SK-N-SH (cell line): ENCODE measurements at regions not wholly inside any gene's neighbourhood (a gene's known extent, or its start where the extent isn't known, plus 50 kb on each side); places are given as distances from the start of the nearest gene placed in this dataset.

Experiments used
- CTCF ChIA-PET: fragments of 300-600, 350-600 bp; formaldehyde crosslinking; extraction: SDS; loops from one replicate; lab custom pipeline; 2021; lab: Yijun Ruan, JAX
- POLR2A ChIA-PET: fragments of 350-600 bp; sonication (Branson Sonifier 250); formaldehyde crosslinking; extraction: SDS; loops from one replicate; lab custom pipeline; 2020; ENCODE audit warnings: antibody characterized with exemption, inconsistent platforms; lab: Yijun Ruan, JAX
- DNase-seq: peaks from one replicate; pipeline ENCODE4 v3.0.0; 2012
- H2AFZ ChIP-seq: fragments of 200-600 bp; sonication (generic); 2 replicates; pipeline ENCODE4 v1.8.1; 2016; ENCODE audit warnings: antibody characterized with exemption, mild to moderate bottlenecking, low read depth
- H3F3A ChIP-seq: fragments of 200-600 bp; sonication (generic); replicated peaks from 2 replicates; pipeline ENCODE3; 2016; ENCODE audit warnings: antibody characterized with exemption, mild to moderate bottlenecking; ENCODE audit not compliant: insufficient read depth
- H3K27ac ChIP-seq, 2 experiments: fragments of 200-500 bp in 1 of 2; fragments of 200-600 bp in 1 of 2; sonication (Bioruptor generic) in 1 of 2; sonication (generic), shearing (Covaris generic) in 1 of 2; 2 replicates each; pipeline versions ENCODE4 v1.5.1 to v1.6.1; 2014 to 2016; ENCODE audit warnings: low read depth in 2 of 2, inconsistent platforms in 1 of 2, low read length in 1 of 2, mild to moderate bottlenecking in 1 of 2, mixed read lengths in 1 of 2
- H3K27me3 ChIP-seq: fragments of 200-600 bp; sonication (generic), shearing (Covaris generic); 2 replicates; pipeline ENCODE4 v1.6.1; 2016; ENCODE audit warnings: mixed run types; ENCODE audit not compliant: insufficient read depth
- H3K36me3 ChIP-seq, 2 experiments: fragments of 200-500 bp in 1 of 2; fragments of 200-600 bp in 1 of 2; sonication (Bioruptor generic) in 1 of 2; sonication (generic) in 1 of 2; replicated peaks in 1 of 2; 2 replicates each; pipeline versions ENCODE3 to v1.5.1; 2014 to 2016; ENCODE audit warnings: low read length in 1 of 2, mild to moderate bottlenecking in 1 of 2; ENCODE audit not compliant: insufficient read depth in 2 of 2, control insufficient read depth in 1 of 2
- H3K4me1 ChIP-seq, 2 experiments: fragments of 200-500 bp in 1 of 2; fragments of 200-600 bp in 1 of 2; sonication (Bioruptor generic) in 1 of 2; sonication (generic), shearing (Covaris generic) in 1 of 2; 2 replicates each; pipeline versions ENCODE4 v1.5.1 to v1.6.1; 2014 to 2016; ENCODE audit warnings: low read depth in 1 of 2, low read length in 1 of 2, mixed run types in 1 of 2; ENCODE audit not compliant: insufficient read depth in 2 of 2, control insufficient read depth in 1 of 2
- H3K4me2 ChIP-seq: fragments of 200-600 bp; sonication (generic), shearing (Covaris generic); 2 replicates; pipeline ENCODE4 v1.6.1; 2017; ENCODE audit warnings: mixed run types
- H3K4me3 ChIP-seq, 2 experiments: fragments of 200-500 bp in 1 of 2; fragments of 200-600 bp in 1 of 2; sonication (Bioruptor generic) in 1 of 2; sonication (generic), shearing (Covaris generic) in 1 of 2; 2 replicates each; pipeline versions ENCODE4 v1.5.1 to v1.8.1; 2014 to 2016; ENCODE audit warnings: low read depth in 2 of 2, inconsistent platforms in 1 of 2, low read length in 1 of 2, mild to moderate bottlenecking in 1 of 2, mixed read lengths in 1 of 2, moderate library complexity in 1 of 2
- H3K79me2 ChIP-seq: fragments of 200-600 bp; sonication (generic); 2 replicates; pipeline ENCODE4 v1.8.1; 2017; ENCODE audit warnings: mild to moderate bottlenecking; ENCODE audit not compliant: insufficient read depth
- H3K9ac ChIP-seq: fragments of 200-600 bp; sonication (generic); 2 replicates; pipeline ENCODE4 v1.6.1; 2017; ENCODE audit warnings: mixed run types
- H3K9me2 ChIP-seq: fragments of 200-600 bp; sonication (generic); 2 replicates; pipeline ENCODE4 v1.6.1; 2017; ENCODE audit warnings: mixed run types
- H3K9me3 ChIP-seq: fragments of 200-600 bp; sonication (generic); 2 replicates; pipeline ENCODE4 v1.6.1; 2017; ENCODE audit warnings: mixed run types, mild to moderate bottlenecking, moderate library complexity
- H4K20me1 ChIP-seq: fragments of 200-600 bp; sonication (generic); 2 replicates; pipeline ENCODE4 v1.6.1; 2017; ENCODE audit warnings: mild to moderate bottlenecking, mixed run types; ENCODE audit not compliant: insufficient read depth
- CHD2 ChIP-seq: fragments of 150-350 bp; IDR thresholded peaks from 2 replicates; pipeline ENCODE4 v1.6.1; 2018; ENCODE audit warnings: low read length; ENCODE audit not compliant: partially characterized antibody
- ELF1 ChIP-seq: IDR thresholded peaks from 2 replicates; pipeline ENCODE4 v1.4.0; 2012
- EP300 ChIP-seq, 2 experiments: IDR thresholded peaks; 2 replicates each; pipeline versions ENCODE4 v1.4.0 to v1.6.1; 2012; ENCODE audit warnings: borderline replicate concordance in 1 of 2, low read depth in 1 of 2, low read length in 1 of 2
- EZH2phosphoT487 ChIP-seq: fragments of 200-600 bp; sonication (generic); IDR thresholded peaks from 2 replicates; pipeline ENCODE4 v1.6.1; 2017; ENCODE audit warnings: low read depth, mixed run types, mild to moderate bottlenecking, antibody characterized with exemption, moderate library complexity, borderline replicate concordance
- FOSL2 ChIP-seq: IDR thresholded peaks from 2 replicates; pipeline ENCODE4 v1.4.0; 2012; ENCODE audit warnings: low read depth, mild to moderate bottlenecking, moderate library complexity, borderline replicate concordance
- FOXM1 ChIP-seq: IDR thresholded peaks from 2 replicates; pipeline ENCODE4 v1.4.0; 2012; ENCODE audit warnings: low read depth, mild to moderate bottlenecking
- IRF3 ChIP-seq: fragments of 150-350 bp; IDR thresholded peaks from 2 replicates; pipeline ENCODE4 v1.6.1; 2016; ENCODE audit warnings: mild to moderate bottlenecking, low read depth, low read length
- MAX ChIP-seq: IDR thresholded peaks from 2 replicates; pipeline ENCODE4 v1.4.0; 2012; ENCODE audit warnings: low read depth
- MEF2A ChIP-seq: IDR thresholded peaks from 2 replicates; pipeline ENCODE4 v1.4.0; 2012; ENCODE audit warnings: low read depth, borderline replicate concordance
- NFIC ChIP-seq: IDR thresholded peaks from 2 replicates; pipeline ENCODE4 v1.4.0; 2012; ENCODE audit warnings: borderline replicate concordance
- POLR2AphosphoS5 ChIP-seq: IDR thresholded peaks from 2 replicates; pipeline ENCODE4 v1.6.1; 2012; ENCODE audit warnings: low read depth, low read length
- RAD21 ChIP-seq: IDR thresholded peaks from 2 replicates; pipeline ENCODE4 v1.6.1; 2012; ENCODE audit warnings: mild to moderate bottlenecking, low read length
- SIN3A ChIP-seq: IDR thresholded peaks from 2 replicates; pipeline ENCODE4 v1.6.1; 2012; ENCODE audit warnings: low read depth, mild to moderate bottlenecking, low read length, moderate library complexity, borderline replicate concordance
- ZBTB33 ChIP-seq: IDR thresholded peaks from 2 replicates; pipeline ENCODE4 v1.4.0; 2012; ENCODE audit warnings: low read depth, borderline replicate concordance
- TF ChIP-seq, protein P1 (sequence below): fragments of 150-350 bp; IDR thresholded peaks from 2 replicates; pipeline ENCODE4 v1.6.1; 2017; ENCODE audit warnings: antibody characterized with exemption, low read length, low read depth, borderline replicate concordance

- TF ChIP-seq, protein P1, sequence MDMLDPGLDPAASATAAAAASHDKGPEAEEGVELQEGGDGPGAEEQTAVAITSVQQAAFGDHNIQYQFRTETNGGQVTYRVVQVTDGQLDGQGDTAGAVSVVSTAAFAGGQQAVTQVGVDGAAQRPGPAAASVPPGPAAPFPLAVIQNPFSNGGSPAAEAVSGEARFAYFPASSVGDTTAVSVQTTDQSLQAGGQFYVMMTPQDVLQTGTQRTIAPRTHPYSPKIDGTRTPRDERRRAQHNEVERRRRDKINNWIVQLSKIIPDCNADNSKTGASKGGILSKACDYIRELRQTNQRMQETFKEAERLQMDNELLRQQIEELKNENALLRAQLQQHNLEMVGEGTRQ, result no peak
- no peak for TF ChIP-seq POLR2AphosphoS5
Observed at GRCh38 chr6:145008715-145009114, 723.6 kb downstream of the UTRN start (continued).

DNA sequence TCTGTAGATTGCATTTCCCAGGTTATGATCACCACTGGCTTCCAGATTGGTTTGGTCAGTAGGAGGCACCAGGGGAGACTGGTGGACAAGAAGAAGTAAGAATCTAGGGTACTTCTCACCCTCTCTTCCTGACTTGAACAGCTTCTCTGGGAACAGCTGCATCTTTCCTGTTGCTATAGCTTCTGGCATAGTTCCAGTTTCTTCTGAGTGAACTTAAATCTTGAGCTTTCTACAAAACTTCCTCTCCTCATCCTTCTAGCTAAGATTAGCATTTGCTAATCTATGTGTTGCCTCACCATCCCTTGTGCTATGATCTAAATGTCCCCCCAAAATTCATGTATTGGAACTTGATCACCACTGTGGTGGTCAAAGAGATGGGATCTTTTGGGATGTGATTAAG lies 724.6 kb downstream of the UTRN start:
- Histone ChIP-seq H3K4me3 (no peak overlapping the region), H3K9ac (no peak overlapping the region), H2AFZ (no peak overlapping the region), H3K4me1 (no peaks in the 10 kb centered on the region; a peak in 1 of 4 replicates), H4K20me1 (no peaks in the 10 kb centered on the region), H3K4me2 (no peak overlapping the region), H3K27ac (no peak overlapping the region), H3K36me3 (no peaks in the 10 kb centered on the region), H3F3A (no peaks in the 10 kb centered on the region), H3K79me2 (no peaks in the 10 kb centered on the region), H3K9me3 (no peaks in the 10 kb centered on the region), H3K9me2 (no peaks in the 10 kb centered on the region), H3K27me3 (no peaks in the 10 kb centered on the region)
- POLR2A ChIA-PET, result no interaction called here
- CTCF ChIA-PET, result no interaction called here
- no peak for DNase-seq
- no peak for TF ChIP-seq MEF2A
- no peak for TF ChIP-seq SIN3A
- TF ChIP-seq IRF3, result no peak
- TF ChIP-seq CHD2, result no peak
- no peak for TF ChIP-seq MAX
- no peak for TF ChIP-seq FOSL2
- no peak for TF ChIP-seq FOXM1
- TF ChIP-seq EP300 (IDR thresholded peaks at IDR 0.05; ENCODE audit: borderline replicate concordance in 1 of 2, low read depth in 1 of 2, low read length in 1 of 2), result no peak
- no peak for TF ChIP-seq RAD21
- no peak for TF ChIP-seq NFIC
- no peak for TF ChIP-seq EZH2phosphoT487
- TF ChIP-seq ELF1, result no peak
- no peak for TF ChIP-seq ZBTB33
